HUES64 (cell line): ENCODE measurements at regions not wholly inside any gene's neighbourhood (a gene's known extent, or its start where the extent isn't known, plus 50 kb on each side); places are given as distances from the start of the nearest gene placed in this dataset.

Experiments
- H3K27ac ChIP-seq: 2 replicates; pipeline ENCODE4 v1.7.0; 2013; ENCODE audit warnings: low read depth, low read length, inconsistent platforms
- H3K27me3 ChIP-seq: 2 replicates; pipeline ENCODE4 v1.6.1; 2013; ENCODE audit warnings: mild to moderate bottlenecking, low read length; ENCODE audit not compliant: insufficient read depth
- H3K36me3 ChIP-seq: 2 replicates; pipeline ENCODE4 v1.6.1; 2013; ENCODE audit warnings: mild to moderate bottlenecking, low read length; ENCODE audit not compliant: insufficient read depth
- H3K4me1 ChIP-seq: 2 replicates; pipeline ENCODE4 v1.6.1; 2013; ENCODE audit warnings: mild to moderate bottlenecking, low read length, moderate library complexity; ENCODE audit not compliant: insufficient read depth
- H3K4me3 ChIP-seq: 2 replicates; pipeline ENCODE4 v1.5.1; 2013; ENCODE audit warnings: mild to moderate bottlenecking, low read length, moderate library complexity
- H3K9ac ChIP-seq: 2 replicates; pipeline ENCODE4 v1.6.1; 2013; ENCODE audit warnings: mild to moderate bottlenecking, low read depth, low read length
- H3K9me3 ChIP-seq: 2 replicates; pipeline ENCODE4 v1.6.1; 2013; ENCODE audit warnings: low read depth, low read length; ENCODE audit not compliant: insufficient read depth
- WGBS: fragments of 150-250, 120-280 bp; methylation state at CpG from one replicate; pipeline ENCODE4 v1.1.7; 2013; ENCODE audit warnings: missing lambda C conversion rate; 5-methylcytosine and 5-hydroxymethylcytosine counted together

- Histone ChIP-seq H3K4me1 (peaks cover 15% of the 10 kb centered on the region), H3K27ac (no peak overlapping the region), H3K9ac (no peak overlapping the region), H3K9me3 (no peaks in the 10 kb centered on the region), H3K4me3 (no peak overlapping the region), H3K36me3 (no peaks in the 10 kb centered on the region), H3K27me3 (no peaks in the 10 kb centered on the region)
- WGBS: 84% methylated on average over 5 of the region's 5 CpGs
These were observed 372.7 kb downstream of the BUD13 start for GRCh38 chr11:116400081-116400480.

- Histone ChIP-seq H3K36me3 (no peaks in the 10 kb centered on the region), H3K9me3 (0 out of 2 replicates have a peak, but pooled peaks cover 3% of the 10 kb centered on the region), H3K27me3 (no peaks in the 10 kb centered on the region), H3K9ac (no peak overlapping the region), H3K4me3 (no peak overlapping the region), H3K4me1 (peaks cover 2% of the 10 kb centered on the region; the same call in 1 of the 2 replicates), H3K27ac (no peak overlapping the region)
- 93% methylated on average over 4 of the region's 4 CpGs for WGBS
These were observed 375.1 kb downstream of the BUD13 start for GRCh38 chr11:116397602-116398084.

GRCh38 chr11:116396331-116396730 lies 376.5 kb downstream of the BUD13 start:
- WGBS: 80% methylated on average over 1 of the region's 2 CpGs
- Histone ChIP-seq H3K9me3 (0 out of 2 replicates have a peak, but pooled peaks cover 3% of the 10 kb centered on the region), H3K4me1 (no peaks in the 10 kb centered on the region)

GRCh38 chr11:116394022-116394421 lies 378.8 kb downstream of the BUD13 start:
- no peak overlapping the region for H3K4me3 ChIP-seq
- H3K9me3 ChIP-seq: 0 out of 2 replicates have a peak, but pooled peaks cover 3% of the 10 kb centered on the region
- no peaks in the 10 kb centered on the region for H3K4me1 ChIP-seq
- WGBS: 93% methylated on average over 3 of the region's 3 CpGs
- H3K36me3 ChIP-seq: no peaks in the 10 kb centered on the region
- no peaks in the 10 kb centered on the region for H3K27me3 ChIP-seq
- H3K9ac ChIP-seq: no peak overlapping the region
- no peak overlapping the region for H3K27ac ChIP-seq

More at GRCh38 chr11:116396331-116396730, 376.5 kb downstream of the BUD13 start:
- H3K4me3 ChIP-seq: no peak overlapping the region
- H3K27ac ChIP-seq: no peak overlapping the region
- no peaks in the 10 kb centered on the region for H3K27me3 ChIP-seq
- H3K9ac ChIP-seq: no peak overlapping the region
- no peaks in the 10 kb centered on the region for H3K36me3 ChIP-seq

GRCh38 chr11:116390963-116391362 lies 381.8 kb downstream of the BUD13 start:
- no peaks in the 10 kb centered on the region for H3K36me3 ChIP-seq
- H3K4me1 ChIP-seq: peaks cover 7% of the 10 kb centered on the region; the same call in 1 of the 2 replicates
- 87% methylated on average over 3 of the region's 3 CpGs for WGBS
- H3K9me3 ChIP-seq: 0 out of 2 replicates have a peak, but pooled peaks cover 3% of the 10 kb centered on the region
- H3K27me3 ChIP-seq: no peaks in the 10 kb centered on the region
- H3K4me3 ChIP-seq: no peak overlapping the region
- no peak overlapping the region for H3K27ac ChIP-seq
- H3K9ac ChIP-seq: no peak overlapping the region

DNA sequence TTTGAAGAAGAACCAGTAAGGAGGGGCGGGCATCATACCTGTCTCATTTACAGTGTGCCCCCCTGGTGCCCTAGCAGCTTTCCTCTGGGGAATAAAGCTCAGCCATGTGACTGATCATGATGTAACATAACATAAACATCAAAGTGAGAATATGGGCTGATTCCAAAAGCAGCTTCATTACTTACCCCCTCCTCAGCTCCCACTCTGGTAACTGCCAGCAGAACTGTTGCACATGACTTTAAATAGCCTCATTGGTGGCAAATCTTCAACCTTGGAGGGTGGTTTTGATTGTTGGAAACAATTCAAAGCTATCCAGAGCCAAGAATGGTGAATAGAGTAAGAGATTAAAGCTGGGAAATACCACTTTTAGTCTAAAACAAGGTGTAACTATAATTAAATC lies 384.6 kb downstream of the BUD13 start:
- Histone ChIP-seq H3K9ac (no peak overlapping the region), H3K27ac (no peak overlapping the region), H3K4me1 (peaks cover 11% of the 10 kb centered on the region; the same call in 1 of the 2 replicates), H3K36me3 (no peaks in the 10 kb centered on the region), H3K27me3 (no peaks in the 10 kb centered on the region), H3K4me3 (no peak overlapping the region), H3K9me3 (no peaks in the 10 kb centered on the region)
- WGBS: 91% methylated on average over 1 of the region's 1 CpG

DNA sequence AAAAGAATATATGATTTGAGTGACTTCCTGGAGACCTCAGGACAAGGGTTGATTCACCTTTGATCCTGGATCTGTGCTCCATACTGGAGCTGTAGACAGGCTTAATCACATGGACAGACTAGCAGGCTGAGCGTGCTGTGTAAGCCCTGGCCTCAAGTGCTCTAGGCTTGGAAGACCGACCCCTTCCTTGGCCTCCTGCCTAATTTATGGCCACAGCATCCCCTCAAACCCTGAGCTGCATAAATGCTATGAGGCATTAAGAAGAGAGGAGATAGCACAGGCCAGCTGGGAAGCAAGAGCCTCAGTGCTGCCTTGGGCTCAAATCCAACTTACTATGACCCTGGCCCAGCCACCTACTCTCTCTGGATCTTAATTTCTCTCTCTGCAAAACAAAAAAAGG lies 385.1 kb downstream of the BUD13 start:
- peaks cover 11% of the 10 kb centered on the region; the same call in 1 of the 2 replicates for H3K4me1 ChIP-seq
- no peak overlapping the region for H3K27ac ChIP-seq
- WGBS: 92% methylated on average over 2 of the region's 2 CpGs
- H3K36me3 ChIP-seq: no peaks in the 10 kb centered on the region
- no peaks in the 10 kb centered on the region for H3K27me3 ChIP-seq
- H3K9me3 ChIP-seq: no peaks in the 10 kb centered on the region
- H3K9ac ChIP-seq: no peak overlapping the region
- no peak overlapping the region for H3K4me3 ChIP-seq

DNA sequence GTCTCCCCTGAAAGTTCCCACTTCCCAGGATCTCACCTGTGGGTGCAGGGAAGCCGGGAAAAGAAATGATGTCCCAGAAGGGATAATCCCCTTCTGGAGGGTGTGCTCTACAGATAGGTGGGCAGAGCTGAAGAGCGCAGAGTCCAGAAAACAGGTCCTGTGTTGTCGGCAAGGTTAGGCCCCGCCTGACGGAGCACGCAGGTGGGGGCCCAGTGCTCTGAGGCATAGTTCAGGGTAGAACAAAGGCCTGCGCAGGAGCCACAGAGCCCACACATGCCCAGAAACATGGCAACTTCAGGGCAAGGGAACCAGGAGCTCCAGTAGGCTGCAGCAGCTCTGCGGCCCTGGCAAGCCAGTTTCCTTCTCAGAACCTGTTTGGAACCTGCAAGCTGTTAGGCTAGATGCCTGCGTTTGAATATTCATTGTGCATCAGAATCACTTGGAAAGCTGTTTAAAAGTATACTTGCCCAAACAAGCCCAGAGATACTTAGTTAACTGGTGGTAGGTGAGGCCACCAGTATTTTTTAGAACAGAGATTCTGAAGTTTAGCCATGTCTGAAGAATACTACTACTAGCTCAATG lies 386.6 kb downstream of the BUD13 start:
- H3K36me3 ChIP-seq: no peaks in the 10 kb centered on the region
- no peak overlapping the region for H3K4me3 ChIP-seq
- no peaks in the 10 kb centered on the region for H3K27me3 ChIP-seq
- H3K27ac ChIP-seq: no peak overlapping the region
- H3K9ac ChIP-seq: no peak overlapping the region
- peaks cover 11% of the 10 kb centered on the region; the same call in 1 of the 2 replicates for H3K4me1 ChIP-seq
- H3K9me3 ChIP-seq: no peaks in the 10 kb centered on the region
- 90% methylated on average over 9 of the region's 9 CpGs for WGBS

DNA sequence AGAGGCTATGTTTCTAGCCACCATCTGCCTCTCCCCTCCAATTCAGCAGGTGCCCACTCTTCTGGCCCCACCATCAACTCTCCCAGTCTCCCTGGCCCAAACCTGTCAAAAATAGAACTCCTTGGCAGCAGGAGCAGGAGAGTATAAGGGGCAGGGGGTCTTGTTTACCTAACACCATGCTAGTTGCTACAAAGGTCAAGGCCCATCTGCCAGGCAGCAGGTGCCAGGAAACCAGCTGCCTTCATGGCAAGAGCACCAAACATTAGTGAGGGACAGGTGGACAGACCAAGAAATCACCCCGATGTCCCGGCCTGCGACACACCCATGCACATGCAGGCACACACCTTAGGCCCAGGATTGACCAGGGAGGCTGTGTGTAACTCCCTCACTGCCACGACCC lies 387.9 kb downstream of the BUD13 start:
- no peaks in the 10 kb centered on the region for H3K27me3 ChIP-seq

GRCh38 chr11:116384407-116384806 lies 388.4 kb downstream of the BUD13 start:
- 69% methylated on average over 4 of the region's 5 CpGs for WGBS
- no peaks in the 10 kb centered on the region for H3K27me3 ChIP-seq
- H3K9me3 ChIP-seq: no peaks in the 10 kb centered on the region

More for the DNA sequence above, 387.9 kb downstream of the BUD13 start:
- Histone ChIP-seq H3K27ac (no peak overlapping the region), H3K36me3 (no peaks in the 10 kb centered on the region), H3K9me3 (no peaks in the 10 kb centered on the region), H3K4me1 (peaks cover 11% of the 10 kb centered on the region; the same call in 1 of the 2 replicates), H3K9ac (no peak overlapping the region), H3K4me3 (no peak overlapping the region)
- 94% methylated on average over 4 of the region's 4 CpGs for WGBS

GRCh38 chr11:116379185-116379828 lies 393.5 kb downstream of the BUD13 start:
- Histone ChIP-seq H3K36me3 (no peaks in the 10 kb centered on the region), H3K27me3 (no peaks in the 10 kb centered on the region), H3K27ac (no peak overlapping the region), H3K4me1 (peaks cover 10% of the 10 kb centered on the region), H3K9ac (no peak overlapping the region), H3K4me3 (no peak overlapping the region), H3K9me3 (no peaks in the 10 kb centered on the region)
- WGBS: 44% methylated on average over 7 of the region's 7 CpGs

More at GRCh38 chr11:116384407-116384806, 388.4 kb downstream of the BUD13 start:
- H3K27ac ChIP-seq: no peak overlapping the region
- no peak overlapping the region for H3K9ac ChIP-seq
- H3K36me3 ChIP-seq: no peaks in the 10 kb centered on the region
- H3K4me1 ChIP-seq: peaks cover 11% of the 10 kb centered on the region; the same call in 1 of the 2 replicates
- no peak overlapping the region for H3K4me3 ChIP-seq
